ENCODE measurements at regions not wholly inside any gene's neighbourhood (a gene's known extent, or its start where the extent isn't known, plus 50 kb on each side); places are given as distances from the start of the nearest gene placed in this dataset.

DNA sequence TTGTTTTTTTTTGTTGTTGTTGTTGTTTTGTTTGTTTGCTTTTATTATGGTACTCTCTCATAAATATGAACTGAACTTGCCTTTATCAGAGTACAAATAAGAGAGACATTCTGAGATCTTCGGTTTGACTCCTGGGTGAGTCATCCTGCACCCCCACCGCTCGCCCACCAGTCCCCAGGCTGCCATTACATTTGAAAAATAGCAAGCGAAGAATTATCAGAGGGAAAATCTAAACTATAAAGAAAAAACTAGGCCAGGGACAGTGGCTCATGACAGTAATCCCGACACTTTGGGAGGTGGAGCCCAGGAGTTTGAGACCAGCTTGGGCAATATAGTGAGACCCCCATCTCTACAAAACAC is 122.1 kb upstream of the MAP3K1 start:
- TF ChIP-seq, protein P1, sequence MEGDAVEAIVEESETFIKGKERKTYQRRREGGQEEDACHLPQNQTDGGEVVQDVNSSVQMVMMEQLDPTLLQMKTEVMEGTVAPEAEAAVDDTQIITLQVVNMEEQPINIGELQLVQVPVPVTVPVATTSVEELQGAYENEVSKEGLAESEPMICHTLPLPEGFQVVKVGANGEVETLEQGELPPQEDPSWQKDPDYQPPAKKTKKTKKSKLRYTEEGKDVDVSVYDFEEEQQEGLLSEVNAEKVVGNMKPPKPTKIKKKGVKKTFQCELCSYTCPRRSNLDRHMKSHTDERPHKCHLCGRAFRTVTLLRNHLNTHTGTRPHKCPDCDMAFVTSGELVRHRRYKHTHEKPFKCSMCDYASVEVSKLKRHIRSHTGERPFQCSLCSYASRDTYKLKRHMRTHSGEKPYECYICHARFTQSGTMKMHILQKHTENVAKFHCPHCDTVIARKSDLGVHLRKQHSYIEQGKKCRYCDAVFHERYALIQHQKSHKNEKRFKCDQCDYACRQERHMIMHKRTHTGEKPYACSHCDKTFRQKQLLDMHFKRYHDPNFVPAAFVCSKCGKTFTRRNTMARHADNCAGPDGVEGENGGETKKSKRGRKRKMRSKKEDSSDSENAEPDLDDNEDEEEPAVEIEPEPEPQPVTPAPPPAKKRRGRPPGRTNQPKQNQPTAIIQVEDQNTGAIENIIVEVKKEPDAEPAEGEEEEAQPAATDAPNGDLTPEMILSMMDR (IDR thresholded peaks at IDR 0.05 in 2 of 3, conservative IDR thresholded peaks at IDR 0.05 in 1 of 3; ENCODE audit: insufficient read depth in 2 of 3, low read depth in 1 of 3, low read length in 3 of 3), result no peak
- TF ChIP-seq, protein P2, sequence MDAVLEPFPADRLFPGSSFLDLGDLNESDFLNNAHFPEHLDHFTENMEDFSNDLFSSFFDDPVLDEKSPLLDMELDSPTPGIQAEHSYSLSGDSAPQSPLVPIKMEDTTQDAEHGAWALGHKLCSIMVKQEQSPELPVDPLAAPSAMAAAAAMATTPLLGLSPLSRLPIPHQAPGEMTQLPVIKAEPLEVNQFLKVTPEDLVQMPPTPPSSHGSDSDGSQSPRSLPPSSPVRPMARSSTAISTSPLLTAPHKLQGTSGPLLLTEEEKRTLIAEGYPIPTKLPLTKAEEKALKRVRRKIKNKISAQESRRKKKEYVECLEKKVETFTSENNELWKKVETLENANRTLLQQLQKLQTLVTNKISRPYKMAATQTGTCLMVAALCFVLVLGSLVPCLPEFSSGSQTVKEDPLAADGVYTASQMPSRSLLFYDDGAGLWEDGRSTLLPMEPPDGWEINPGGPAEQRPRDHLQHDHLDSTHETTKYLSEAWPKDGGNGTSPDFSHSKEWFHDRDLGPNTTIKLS (IDR thresholded peaks at IDR 0.05; ENCODE audit: borderline replicate concordance, low read depth), result no peak
- TF ChIP-seq SMAD3 (CRISPR knock-in tag; conservative IDR thresholded peaks at IDR 0.05), result no peak
- no peak for TF ChIP-seq EZH2 (IDR thresholded peaks at IDR 0.05; ENCODE audit: borderline replicate concordance, low read depth, low read length)
- TF ChIP-seq ESRRA (IDR thresholded peaks at IDR 0.05; ENCODE audit: borderline replicate concordance, low read depth), result no peak
- no peak for TF ChIP-seq ZBTB8A (IDR thresholded peaks at IDR 0.05; ENCODE audit: partially characterized antibody)
- no peak for TF ChIP-seq PRMT5 (CRISPR knock-in tag; IDR thresholded peaks at IDR 0.05)
- TF ChIP-seq EP300 (IDR thresholded peaks at IDR 0.05; ENCODE audit: low read length), result no peak
- TF ChIP-seq FOXM1 (IDR thresholded peaks at IDR 0.05; ENCODE audit: low read depth), result no peak
- TF ChIP-seq FOXM1 (CRISPR knock-in tag; IDR thresholded peaks at IDR 0.05; ENCODE audit: low read depth), result no peak

Measured in K562 (cell line).